OCI-LY3 (cell line): ENCODE measurements at regions not wholly inside any gene's neighbourhood (a gene's known extent, or its start where the extent isn't known, plus 50 kb on each side); places are given as distances from the start of the nearest gene placed in this dataset.

Source experiments
- EZH2phosphoT487 ChIP-seq: fragments of 200-600 bp; shearing (Covaris generic); IDR thresholded peaks from 2 replicates; pipeline ENCODE4 v1.6.1; 2018; ENCODE audit warnings: antibody characterized with exemption, mixed run types, low read depth
- TF ChIP-seq, protein P1 (sequence below): fragments of 200-600, 300-600 bp; sonication (generic); IDR thresholded peaks from 2 replicates; pipeline ENCODE4 v1.5.1; 2014; ENCODE audit warnings: antibody characterized with exemption, low read length, low read depth

DNA sequence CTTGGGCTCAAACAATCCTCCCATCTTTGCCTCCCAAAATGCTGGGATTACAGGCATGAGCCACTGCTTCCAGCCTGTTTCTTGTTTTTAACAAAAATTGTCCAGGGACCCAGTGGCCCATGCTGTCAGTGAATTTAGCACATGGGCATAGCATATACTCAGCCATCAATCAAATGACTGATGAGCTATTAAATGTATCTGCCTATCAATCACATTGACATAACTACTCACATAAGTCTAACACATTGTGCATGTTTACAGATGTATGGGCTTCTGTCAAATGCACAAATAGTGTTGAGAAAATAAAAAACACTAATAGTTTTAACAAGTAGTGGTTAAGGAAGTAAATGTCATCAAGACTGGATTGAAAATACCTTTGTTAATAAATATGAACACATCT is 249.4 kb downstream of the COX18 start:
- TF ChIP-seq, protein P1, sequence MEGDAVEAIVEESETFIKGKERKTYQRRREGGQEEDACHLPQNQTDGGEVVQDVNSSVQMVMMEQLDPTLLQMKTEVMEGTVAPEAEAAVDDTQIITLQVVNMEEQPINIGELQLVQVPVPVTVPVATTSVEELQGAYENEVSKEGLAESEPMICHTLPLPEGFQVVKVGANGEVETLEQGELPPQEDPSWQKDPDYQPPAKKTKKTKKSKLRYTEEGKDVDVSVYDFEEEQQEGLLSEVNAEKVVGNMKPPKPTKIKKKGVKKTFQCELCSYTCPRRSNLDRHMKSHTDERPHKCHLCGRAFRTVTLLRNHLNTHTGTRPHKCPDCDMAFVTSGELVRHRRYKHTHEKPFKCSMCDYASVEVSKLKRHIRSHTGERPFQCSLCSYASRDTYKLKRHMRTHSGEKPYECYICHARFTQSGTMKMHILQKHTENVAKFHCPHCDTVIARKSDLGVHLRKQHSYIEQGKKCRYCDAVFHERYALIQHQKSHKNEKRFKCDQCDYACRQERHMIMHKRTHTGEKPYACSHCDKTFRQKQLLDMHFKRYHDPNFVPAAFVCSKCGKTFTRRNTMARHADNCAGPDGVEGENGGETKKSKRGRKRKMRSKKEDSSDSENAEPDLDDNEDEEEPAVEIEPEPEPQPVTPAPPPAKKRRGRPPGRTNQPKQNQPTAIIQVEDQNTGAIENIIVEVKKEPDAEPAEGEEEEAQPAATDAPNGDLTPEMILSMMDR = no peak
- TF ChIP-seq EZH2phosphoT487 = no peak
